ENCODE measurements at regions not wholly inside any gene's neighbourhood (a gene's known extent, or its start where the extent isn't known, plus 50 kb on each side); places are given as distances from the start of the nearest gene placed in this dataset.

GRCh38 chr1:198106011-198106410, 50.8 kb upstream of the NEK7 start:
- DNase-seq (ENCODE audit: low spot score): no peak
